ENCODE measurements at regions not wholly inside any gene's neighbourhood (a gene's known extent, or its start where the extent isn't known, plus 50 kb on each side); places are given as distances from the start of the nearest gene placed in this dataset.
"Not testable (repeated sequence)": the region's sequence is repeated elsewhere in the genome, so short reads cannot be mapped to it uniquely, and the experiment has no call there.

DNA sequence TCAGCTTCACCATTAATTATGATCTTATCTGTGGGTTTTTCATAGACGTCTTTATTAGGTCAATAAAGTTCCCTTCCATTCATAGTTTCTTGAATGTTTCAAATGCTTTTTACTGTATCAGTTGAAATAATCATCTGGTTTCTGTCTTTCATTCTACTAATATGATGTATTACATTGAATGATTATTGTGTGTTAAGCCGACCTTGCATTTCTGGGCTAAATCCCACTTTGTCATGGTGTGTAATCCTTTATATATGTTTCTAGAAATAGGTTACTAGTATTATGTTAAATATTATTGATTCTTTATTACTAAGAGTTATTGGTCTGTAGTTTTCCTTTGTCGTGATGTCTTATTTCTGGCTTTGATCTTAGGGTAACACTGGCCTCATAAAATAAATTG, 134.9 kb downstream of the FASLG start:
- TF ChIP-seq, protein P1, sequence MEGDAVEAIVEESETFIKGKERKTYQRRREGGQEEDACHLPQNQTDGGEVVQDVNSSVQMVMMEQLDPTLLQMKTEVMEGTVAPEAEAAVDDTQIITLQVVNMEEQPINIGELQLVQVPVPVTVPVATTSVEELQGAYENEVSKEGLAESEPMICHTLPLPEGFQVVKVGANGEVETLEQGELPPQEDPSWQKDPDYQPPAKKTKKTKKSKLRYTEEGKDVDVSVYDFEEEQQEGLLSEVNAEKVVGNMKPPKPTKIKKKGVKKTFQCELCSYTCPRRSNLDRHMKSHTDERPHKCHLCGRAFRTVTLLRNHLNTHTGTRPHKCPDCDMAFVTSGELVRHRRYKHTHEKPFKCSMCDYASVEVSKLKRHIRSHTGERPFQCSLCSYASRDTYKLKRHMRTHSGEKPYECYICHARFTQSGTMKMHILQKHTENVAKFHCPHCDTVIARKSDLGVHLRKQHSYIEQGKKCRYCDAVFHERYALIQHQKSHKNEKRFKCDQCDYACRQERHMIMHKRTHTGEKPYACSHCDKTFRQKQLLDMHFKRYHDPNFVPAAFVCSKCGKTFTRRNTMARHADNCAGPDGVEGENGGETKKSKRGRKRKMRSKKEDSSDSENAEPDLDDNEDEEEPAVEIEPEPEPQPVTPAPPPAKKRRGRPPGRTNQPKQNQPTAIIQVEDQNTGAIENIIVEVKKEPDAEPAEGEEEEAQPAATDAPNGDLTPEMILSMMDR (conservative IDR thresholded peaks at IDR 0.05; ENCODE audit: low read depth, low read length): no peak
- no peak for DNase-seq (ENCODE audit: low read depth)
- H3K4me3 ChIP-seq (ENCODE audit: low read depth, low read length): no peak overlapping the region

DNA sequence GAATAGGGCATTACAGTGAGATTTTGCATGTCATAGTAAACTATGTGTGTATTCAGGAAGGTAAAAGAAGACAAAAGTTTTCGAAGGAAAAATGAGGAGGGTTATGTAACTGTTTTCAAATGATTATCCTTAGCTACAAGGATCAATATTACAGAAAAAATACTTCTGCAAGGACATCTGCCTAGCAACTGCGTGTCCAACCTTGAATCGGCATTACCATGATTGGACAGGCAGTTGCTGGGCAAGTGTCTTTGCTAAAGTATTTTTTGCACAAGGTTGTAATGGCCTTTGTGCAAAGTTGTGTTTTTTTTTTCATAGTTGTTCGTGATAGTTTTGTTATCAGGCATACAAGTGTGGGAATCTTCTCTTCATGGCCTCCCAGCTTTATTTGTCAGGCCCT, 136.8 kb downstream of the FASLG start:
- TF ChIP-seq, protein P1 (conservative IDR thresholded peaks at IDR 0.05; ENCODE audit: low read depth, low read length): no peak
- no peak overlapping the region for H3K4me3 ChIP-seq (ENCODE audit: low read depth, low read length)
- no peak for DNase-seq (ENCODE audit: low read depth)

DNA sequence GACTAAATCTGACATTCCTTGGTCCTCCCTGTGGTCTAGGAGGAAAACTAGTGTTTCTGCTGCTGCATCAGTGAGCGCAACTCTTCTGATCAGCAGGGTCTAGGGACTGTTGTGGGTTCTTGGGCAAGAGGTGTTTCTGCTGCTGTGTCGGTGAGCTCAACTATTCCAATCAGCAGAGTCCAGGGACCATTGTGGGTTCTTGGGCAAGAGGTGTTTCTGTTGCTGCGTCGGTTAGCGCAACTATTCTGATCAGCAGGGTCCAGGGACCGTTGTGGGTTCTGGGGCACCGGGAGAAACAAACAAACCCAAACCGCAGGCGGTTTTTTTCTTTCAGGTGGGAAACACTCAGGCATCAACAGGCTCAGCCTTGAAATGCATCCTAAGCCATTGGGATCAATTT, 140.9 kb downstream of the FASLG start:
- DNase-seq (ENCODE audit: low read depth); H3K4me3 ChIP-seq (ENCODE audit: low read depth, low read length): not testable (repeated sequence)

DNA sequence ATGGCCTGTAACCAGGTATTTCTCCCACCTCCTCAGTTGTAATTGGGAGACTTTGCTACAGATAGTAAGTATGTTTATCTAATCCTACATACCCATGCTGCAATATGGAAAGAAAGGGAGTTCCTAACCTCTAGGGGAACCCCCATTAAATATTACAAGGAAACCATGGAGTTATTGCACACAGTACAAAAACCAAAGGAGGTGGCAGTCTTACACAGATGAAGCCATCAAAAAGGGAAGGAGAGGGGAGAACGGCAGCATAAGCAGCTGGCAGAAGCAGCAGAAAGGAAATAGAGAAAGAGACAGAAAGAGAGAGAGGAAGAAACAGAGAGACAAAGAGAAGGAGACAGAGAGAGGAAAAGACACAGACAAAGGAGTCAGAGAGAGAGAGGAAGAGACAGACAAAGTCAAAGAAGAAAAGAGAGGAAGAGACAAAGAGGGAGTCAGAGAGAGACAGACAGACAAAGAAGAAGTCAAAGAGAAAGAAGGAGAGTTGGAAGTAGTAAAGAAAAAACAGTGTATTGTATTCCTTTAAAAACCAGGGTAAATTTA, 142.9 kb downstream of the FASLG start:
- TF ChIP-seq, protein P1 (conservative IDR thresholded peaks at IDR 0.05; ENCODE audit: low read depth, low read length): no peak

DNA sequence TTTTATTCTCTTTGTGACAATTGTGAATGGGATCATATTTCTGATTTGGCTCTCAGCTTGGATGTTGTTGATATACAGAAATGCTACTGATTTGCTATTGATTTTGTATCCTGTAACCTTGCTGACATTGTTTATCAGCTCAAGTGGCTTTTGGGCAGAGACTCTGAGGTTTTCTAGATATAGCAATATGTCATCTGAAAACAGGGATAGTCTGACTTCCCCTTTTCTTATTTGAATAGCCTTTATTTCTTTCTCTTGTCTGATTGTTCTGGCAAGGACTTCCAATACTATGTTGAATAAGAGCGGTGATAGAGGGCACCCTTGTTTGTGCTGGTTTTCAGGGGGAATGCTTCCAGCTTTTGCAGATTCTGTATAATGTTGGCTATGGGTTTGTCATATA, 150.8 kb downstream of the FASLG start:
- TF ChIP-seq, protein P1 (conservative IDR thresholded peaks at IDR 0.05; ENCODE audit: low read depth, low read length): no peak
- DNase-seq (ENCODE audit: low read depth): no peak
- H3K4me3 ChIP-seq (ENCODE audit: low read depth, low read length): no peak overlapping the region

More for the DNA sequence above, 142.9 kb downstream of the FASLG start:
- no peak for DNase-seq (ENCODE audit: low read depth)
- H3K4me3 ChIP-seq (ENCODE audit: low read depth, low read length): no peak overlapping the region

DNA sequence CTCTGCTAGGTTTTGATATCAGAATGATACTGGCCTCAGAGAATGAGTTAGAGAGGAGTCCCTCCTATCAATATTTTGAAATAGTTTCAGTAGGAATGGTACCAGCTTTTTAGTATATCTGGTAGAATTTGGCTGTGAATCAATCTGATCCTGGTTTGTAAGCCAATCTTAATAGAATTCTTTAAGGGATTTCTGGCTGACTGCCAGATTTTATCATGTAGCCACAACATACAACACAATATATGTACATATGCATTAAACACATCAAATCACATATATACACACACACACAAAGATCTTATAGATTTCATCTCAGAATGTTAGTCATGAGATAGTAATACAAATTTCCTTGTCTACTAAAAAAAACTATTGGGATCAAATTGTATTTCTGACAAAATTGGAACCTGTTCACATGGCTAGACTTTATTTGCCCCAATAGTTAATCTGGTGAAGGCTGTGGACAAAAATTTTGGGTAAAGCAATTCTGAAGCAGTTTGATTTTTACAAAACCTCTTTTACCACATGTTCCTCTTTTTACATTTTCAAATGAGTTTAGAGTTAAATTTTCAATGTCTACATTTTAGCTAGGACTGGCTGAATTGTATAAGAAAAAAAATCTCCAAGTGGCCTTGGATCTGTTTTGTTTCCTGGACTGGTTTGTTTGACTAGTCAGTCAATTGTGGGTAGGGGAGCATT, 151.7 kb downstream of the FASLG start:
- DNase-seq (ENCODE audit: low read depth): no peak
- TF ChIP-seq, protein P1 (conservative IDR thresholded peaks at IDR 0.05; ENCODE audit: low read depth, low read length): no peak
- H3K4me3 ChIP-seq (ENCODE audit: low read depth, low read length): no peak overlapping the region

DNA sequence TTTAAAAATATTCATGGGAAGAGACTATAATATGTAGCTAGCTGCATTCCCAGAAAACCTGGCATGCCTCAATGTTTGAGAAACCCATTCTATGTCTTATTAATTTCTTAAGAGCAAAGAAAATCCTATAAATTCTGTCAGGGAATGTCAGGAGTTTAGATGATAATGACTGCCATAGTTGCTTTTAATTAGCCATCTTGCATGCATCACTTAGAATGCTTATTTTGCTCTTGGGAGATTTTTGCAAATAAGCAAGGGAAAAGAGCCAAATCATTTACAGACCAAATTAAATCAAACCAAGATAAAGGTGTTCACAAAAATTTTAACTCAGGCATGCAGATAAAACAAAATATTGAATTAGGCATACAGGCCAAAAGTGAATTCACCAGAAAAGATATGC, 152.8 kb downstream of the FASLG start:
- no peak for DNase-seq (ENCODE audit: low read depth)
- TF ChIP-seq, protein P1 (conservative IDR thresholded peaks at IDR 0.05; ENCODE audit: low read depth, low read length): no peak
- H3K4me3 ChIP-seq (ENCODE audit: low read depth, low read length): no peak overlapping the region
